Esophagus muscularis mucosa (tissue), 4 donors: ENCODE measurements at regions not wholly inside any gene's neighbourhood (a gene's known extent, or its start where the extent isn't known, plus 50 kb on each side); places are given as distances from the start of the nearest gene placed in this dataset.

Source experiments
- DNase-seq: peaks from one replicate; pipeline ENCODE4 v3.0.0-alpha.2; 2017; ENCODE audit errors: extremely low spot score
- H3K27ac ChIP-seq, 4 donors: fragments of 200-600 bp; sonication (generic); replicated peaks in 1 of 4; 1 replicate in 3 of 4; 2 replicates in 1 of 4; pipeline ENCODE4 v1.5.1; 2016 to 2019; ENCODE audit warnings: mild to moderate bottlenecking in 1 of 4
- H3K27me3 ChIP-seq, 4 donors: fragments of 200-600 bp; sonication (generic); one replicate each; pipeline versions ENCODE4 v1.5.1 to v1.6.0; 2016 to 2019
- H3K36me3 ChIP-seq, 4 donors: fragments of 200-600 bp; sonication (generic); one replicate each; pipeline ENCODE4 v1.5.1; 2016 to 2019
- H3K4me1 ChIP-seq, 4 donors: fragments of 200-600 bp; sonication (generic); one replicate each; pipeline ENCODE4 v1.5.1; 2016 to 2019
- H3K4me3 ChIP-seq, 4 donors: fragments of 200-600 bp; sonication (generic); 1 replicate in 2 of 4; 2 replicates in 2 of 4; pipeline ENCODE4 v1.5.1; 2016 to 2019; ENCODE audit warnings: mild to moderate bottlenecking in 4 of 4, moderate library complexity in 1 of 4
- H3K9me3 ChIP-seq, 4 donors: fragments of 200-600 bp; sonication (generic); 1 replicate in 3 of 4; 2 replicates in 1 of 4; pipeline ENCODE4 v1.5.1; 2016 to 2019
- EP300 ChIP-seq: sonication (generic); formaldehyde crosslinking; IDR thresholded peaks from one replicate; pipeline ENCODE4 v1.6.1; 2017; ENCODE audit warnings: antibody characterized with exemption
- POLR2A ChIP-seq: fragments of 450-650 bp; IDR thresholded peaks from one replicate; pipeline ENCODE4 v1.6.1; 2017; ENCODE audit warnings: antibody characterized with exemption, moderate library complexity, mild to moderate bottlenecking, low read depth
- POLR2AphosphoS5 ChIP-seq, 2 donors: sonication (generic); formaldehyde crosslinking; IDR thresholded peaks; one replicate each; pipeline ENCODE4 v1.6.1; 2017; ENCODE audit warnings: antibody characterized with exemption in 2 of 2
- WGBS: methylation state at CpG from one replicate; pipeline ENCODE4 v1.1.5; 2018; 5-methylcytosine and 5-hydroxymethylcytosine counted together
- intact Hi-C: fragments of 100-400 bp; cut with DNase I; formaldehyde crosslinking; loops from one replicate; pipeline ENCODE4 v1.15.1; 2023
- TF ChIP-seq, protein P1 (sequence below), 3 experiments: fragments of 200-600 bp in 2 of 3; fragments of 450-650 bp in 1 of 3; sonication (generic) in 2 of 3; IDR thresholded peaks; one replicate each; pipeline ENCODE4 v1.5.1; 2017 to 2019; ENCODE audit warnings: antibody characterized with exemption in 3 of 3, mild to moderate bottlenecking in 2 of 3, moderate library complexity in 1 of 3

DNA sequence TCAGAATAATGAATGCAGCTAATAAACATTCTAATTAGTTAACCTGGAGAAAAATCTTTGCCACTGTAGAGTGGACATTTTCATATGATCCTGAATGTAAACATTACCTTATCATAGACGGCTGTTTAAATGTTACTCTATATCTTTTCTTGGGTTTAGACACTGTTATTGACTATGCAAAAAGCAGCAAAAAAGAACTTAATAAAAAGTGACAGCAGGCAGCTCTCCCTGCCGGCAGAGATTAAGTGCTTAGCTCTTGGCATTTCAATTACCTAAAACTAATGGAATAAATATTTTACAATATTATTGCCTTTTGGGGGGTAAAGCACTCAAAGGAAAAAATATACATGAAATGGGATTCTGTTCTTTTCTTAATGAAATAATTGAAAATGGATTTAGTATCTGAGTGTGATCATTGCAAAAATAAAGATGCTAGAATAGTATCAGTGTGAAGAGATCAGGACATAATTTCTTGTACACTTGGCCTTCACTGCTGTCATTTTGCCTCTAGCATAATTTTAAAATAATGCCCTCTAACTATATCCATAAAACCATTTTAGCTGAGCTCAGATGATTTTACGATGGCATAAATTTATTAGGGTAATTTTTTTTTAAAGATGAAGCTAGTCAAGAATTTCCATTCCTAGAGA, 203.4 kb upstream of the DPP10 start:
- Histone ChIP-seq H3K4me1 (no peaks in the 10 kb centered on the region), H3K36me3 (no peaks in the 10 kb centered on the region), H3K27ac (no peak overlapping the region), H3K9me3 (peaks cover 0 to 12% (median 0%) of the 10 kb centered on the region in 4 donors), H3K27me3 (no peaks in the 10 kb centered on the region), H3K4me3 (no peak overlapping the region)
- no peak for TF ChIP-seq POLR2AphosphoS5 (IDR thresholded peaks at IDR 0.05)
- TF ChIP-seq, protein P1, sequence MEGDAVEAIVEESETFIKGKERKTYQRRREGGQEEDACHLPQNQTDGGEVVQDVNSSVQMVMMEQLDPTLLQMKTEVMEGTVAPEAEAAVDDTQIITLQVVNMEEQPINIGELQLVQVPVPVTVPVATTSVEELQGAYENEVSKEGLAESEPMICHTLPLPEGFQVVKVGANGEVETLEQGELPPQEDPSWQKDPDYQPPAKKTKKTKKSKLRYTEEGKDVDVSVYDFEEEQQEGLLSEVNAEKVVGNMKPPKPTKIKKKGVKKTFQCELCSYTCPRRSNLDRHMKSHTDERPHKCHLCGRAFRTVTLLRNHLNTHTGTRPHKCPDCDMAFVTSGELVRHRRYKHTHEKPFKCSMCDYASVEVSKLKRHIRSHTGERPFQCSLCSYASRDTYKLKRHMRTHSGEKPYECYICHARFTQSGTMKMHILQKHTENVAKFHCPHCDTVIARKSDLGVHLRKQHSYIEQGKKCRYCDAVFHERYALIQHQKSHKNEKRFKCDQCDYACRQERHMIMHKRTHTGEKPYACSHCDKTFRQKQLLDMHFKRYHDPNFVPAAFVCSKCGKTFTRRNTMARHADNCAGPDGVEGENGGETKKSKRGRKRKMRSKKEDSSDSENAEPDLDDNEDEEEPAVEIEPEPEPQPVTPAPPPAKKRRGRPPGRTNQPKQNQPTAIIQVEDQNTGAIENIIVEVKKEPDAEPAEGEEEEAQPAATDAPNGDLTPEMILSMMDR (IDR thresholded peaks at IDR 0.05) = no peak
- no peak for TF ChIP-seq POLR2A
- no peak for TF ChIP-seq EP300
- no peak for DNase-seq
- intact Hi-C loops = no loop called here
- 48% methylated on average over 3 of the region's 3 CpGs for WGBS

GRCh38 chr2:114248648-114249047, 193.8 kb upstream of the DPP10 start:
- no peak for DNase-seq
- Histone ChIP-seq H3K27me3 (no peaks in the 10 kb centered on the region), H3K27ac (no peak overlapping the region), H3K4me3 (no peak overlapping the region), H3K36me3 (no peaks in the 10 kb centered on the region), H3K9me3 (no peaks in the 10 kb centered on the region), H3K4me1 (no peaks in the 10 kb centered on the region)
- WGBS = 71% methylated on average over 3 of the region's 3 CpGs
- intact Hi-C loops = no loop called here
- TF ChIP-seq POLR2A (no peak), POLR2AphosphoS5 (IDR thresholded peaks at IDR 0.05) (no peak), EP300 (no peak)
- TF ChIP-seq, protein P1 (IDR thresholded peaks at IDR 0.05) = no peak

GRCh38 chr2:114252713-114253112, 189.7 kb upstream of the DPP10 start:
- DNase-seq = no peak
- H3K27ac ChIP-seq = no peak overlapping the region
- 94% methylated on average over 1 of the region's 1 CpG for WGBS
- no peaks in the 10 kb centered on the region for H3K9me3 ChIP-seq
- no peak overlapping the region for H3K4me3 ChIP-seq
- H3K4me1 ChIP-seq = no peaks in the 10 kb centered on the region
- H3K27me3 ChIP-seq = no peaks in the 10 kb centered on the region
- TF ChIP-seq, protein P1 (IDR thresholded peaks at IDR 0.05) = no peak
- TF ChIP-seq POLR2A (no peak), EP300 (no peak), POLR2AphosphoS5 (IDR thresholded peaks at IDR 0.05) (no peak)
- intact Hi-C loops = no loop called here
- no peaks in the 10 kb centered on the region for H3K36me3 ChIP-seq

DNA sequence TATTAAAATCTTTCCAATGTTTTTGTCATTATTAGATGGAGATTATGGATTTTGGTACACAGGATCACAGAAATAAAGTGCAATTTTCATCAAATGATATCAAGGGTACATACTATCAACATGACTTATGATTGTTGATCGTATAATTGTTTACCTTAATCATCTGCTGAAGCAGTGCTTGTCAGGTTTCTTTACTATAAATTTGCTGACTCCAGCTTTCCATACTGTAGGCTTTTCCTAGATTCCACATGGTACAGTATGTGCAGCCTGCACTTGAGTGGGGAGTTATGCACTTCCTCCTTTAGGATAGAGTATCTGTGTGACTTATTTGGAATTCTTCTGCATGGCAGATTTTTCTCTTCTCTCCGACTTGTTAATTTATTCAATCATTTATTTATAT, 187.6 kb upstream of the DPP10 start:
- WGBS = 37% methylated on average over 2 of the region's 2 CpGs
- H3K27ac ChIP-seq = no peak overlapping the region
- H3K4me3 ChIP-seq = no peak overlapping the region
- TF ChIP-seq, protein P1 (IDR thresholded peaks at IDR 0.05) = no peak
- no peak for TF ChIP-seq EP300
- TF ChIP-seq POLR2AphosphoS5 (IDR thresholded peaks at IDR 0.05) = no peak
- TF ChIP-seq POLR2A = no peak
- no peaks in the 10 kb centered on the region for H3K9me3 ChIP-seq
- no peaks in the 10 kb centered on the region for H3K27me3 ChIP-seq
- H3K4me1 ChIP-seq = no peaks in the 10 kb centered on the region
- DNase-seq = no peak
- intact Hi-C loops = no loop called here
- no peaks in the 10 kb centered on the region for H3K36me3 ChIP-seq

DNA sequence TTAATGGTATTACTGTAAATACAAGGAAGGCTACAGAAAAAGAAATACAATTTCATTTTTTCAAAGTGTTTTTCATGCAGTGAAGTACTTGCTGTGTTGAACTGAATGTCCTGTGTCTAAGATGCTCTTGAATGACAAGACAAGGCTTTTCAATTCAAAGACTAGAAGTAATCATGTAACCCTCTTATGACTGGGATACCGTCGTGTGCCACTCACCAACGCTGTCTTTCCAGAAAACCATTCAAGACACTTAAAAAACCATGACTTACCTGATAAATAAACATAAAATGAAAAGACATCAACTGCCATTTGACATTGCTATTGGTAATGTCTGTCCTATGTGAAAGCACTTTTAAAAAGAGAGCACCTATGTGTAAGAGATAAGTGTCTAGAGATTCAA, 183.1 kb upstream of the DPP10 start:
- no peaks in the 10 kb centered on the region for H3K36me3 ChIP-seq
- no peaks in the 10 kb centered on the region for H3K4me1 ChIP-seq
- no peaks in the 10 kb centered on the region for H3K9me3 ChIP-seq
- intact Hi-C loops = no loop called here
- H3K27me3 ChIP-seq = no peaks in the 10 kb centered on the region
- no peak overlapping the region for H3K4me3 ChIP-seq
- TF ChIP-seq EP300 (no peak), POLR2AphosphoS5 (IDR thresholded peaks at IDR 0.05) (no peak), POLR2A (no peak)
- TF ChIP-seq, protein P1 (IDR thresholded peaks at IDR 0.05) = no peak
- no peak overlapping the region for H3K27ac ChIP-seq
- 86% methylated on average over 3 of the region's 3 CpGs for WGBS
- DNase-seq = no peak
